ENCODE measurements at regions not wholly inside any gene's neighbourhood (a gene's known extent, or its start where the extent isn't known, plus 50 kb on each side); places are given as distances from the start of the nearest gene placed in this dataset.

GRCh38 chr1:81381881-81382280 lies 418.9 kb upstream of the ADGRL2 start:
- Histone ChIP-seq H3K27me3 (ENCODE audit: control insufficient read depth in 1 of 2, insufficient read depth in 2 of 2, low read length in 2 of 2) (no peaks in the 10 kb centered on the region), H3K9me3 (ENCODE audit: control insufficient read depth in 1 of 2, insufficient read depth in 1 of 2, low read length in 2 of 2) (peaks cover 0 to 15% of the 10 kb centered on the region in 2 experiments), H3K4me1 (ENCODE audit: insufficient read depth, low read length) (no peaks in the 10 kb centered on the region), H3K36me3 (ENCODE audit: insufficient read depth, low read length) (no peaks in the 10 kb centered on the region), H3K4me3 (ENCODE audit: low read length) (no peak overlapping the region), H3K27ac (ENCODE audit: low read depth in 1 of 2, low read length in 2 of 2) (no peak overlapping the region)
- TF ChIP-seq CTCF (IDR thresholded peaks at IDR 0.05) = no peak
- DNase-seq (no peak), ATAC-seq (ENCODE audit: poor library complexity) (no peak)
- no peaks in the 10 kb centered on the region for H3K36me3 Mint-ChIP-seq (ENCODE audit: low read depth)
- H3K4me1 Mint-ChIP-seq (ENCODE audit: low read depth) = no peaks in the 10 kb centered on the region
- H3K27me3 Mint-ChIP-seq = no peaks in the 10 kb centered on the region
- H3K9me3 Mint-ChIP-seq = peaks cover 4% of the 10 kb centered on the region
- intact Hi-C loops (cut with DNase I, micrococcal nuclease) = no loop called here
- ChIA-PET CTCF (no interaction called here), POLR2A (no interaction called here)
- H3K4me3 Mint-ChIP-seq = no peak overlapping the region
- no peak overlapping the region for H3K27ac Mint-ChIP-seq

- DNase-seq (no peak), ATAC-seq (ENCODE audit: poor library complexity) (no peak)
- ChIA-PET CTCF (no interaction called here), POLR2A (no interaction called here)
- no peak overlapping the region for H3K27ac Mint-ChIP-seq
- Histone ChIP-seq H3K4me3 (ENCODE audit: low read length) (no peak overlapping the region), H3K4me1 (ENCODE audit: insufficient read depth, low read length) (no peaks in the 10 kb centered on the region), H3K27me3 (ENCODE audit: control insufficient read depth in 1 of 2, insufficient read depth in 2 of 2, low read length in 2 of 2) (no peaks in the 10 kb centered on the region), H3K36me3 (ENCODE audit: insufficient read depth, low read length) (no peaks in the 10 kb centered on the region), H3K9me3 (ENCODE audit: control insufficient read depth in 1 of 2, insufficient read depth in 1 of 2, low read length in 2 of 2) (peaks cover 0 to 15% of the 10 kb centered on the region in 2 experiments), H3K27ac (ENCODE audit: low read depth in 1 of 2, low read length in 2 of 2) (no peak overlapping the region)
- H3K36me3 Mint-ChIP-seq (ENCODE audit: low read depth) = no peaks in the 10 kb centered on the region
- no peaks in the 10 kb centered on the region for H3K27me3 Mint-ChIP-seq
- TF ChIP-seq CTCF (IDR thresholded peaks at IDR 0.05) = no peak
- intact Hi-C loops (cut with DNase I, micrococcal nuclease) = no loop called here
- H3K4me1 Mint-ChIP-seq (ENCODE audit: low read depth) = no peaks in the 10 kb centered on the region
- H3K4me3 Mint-ChIP-seq = no peak overlapping the region
- H3K9me3 Mint-ChIP-seq = peaks cover 2% of the 10 kb centered on the region
These were observed 420.3 kb upstream of the ADGRL2 start for GRCh38 chr1:81380436-81380835.

- no peak for TF ChIP-seq CTCF (IDR thresholded peaks at IDR 0.05)
- H3K27me3 ChIP-seq (ENCODE audit: control insufficient read depth in 1 of 2, insufficient read depth in 2 of 2, low read length in 2 of 2) = no peaks in the 10 kb centered on the region
- no peaks in the 10 kb centered on the region for H3K4me1 ChIP-seq (ENCODE audit: insufficient read depth, low read length)
- ChIA-PET POLR2A (no interaction called here), CTCF (no interaction called here)
- ATAC-seq (ENCODE audit: poor library complexity) (no peak), DNase-seq (no peak)
- Mint-ChIP-seq H3K36me3 (ENCODE audit: low read depth) (no peaks in the 10 kb centered on the region), H3K27me3 (no peaks in the 10 kb centered on the region), H3K4me1 (ENCODE audit: low read depth) (no peaks in the 10 kb centered on the region), H3K9me3 (peaks cover 2% of the 10 kb centered on the region), H3K27ac (no peak overlapping the region), H3K4me3 (no peak overlapping the region)
- H3K4me3 ChIP-seq (ENCODE audit: low read length) = no peak overlapping the region
- intact Hi-C loops (cut with DNase I, micrococcal nuclease) = no loop called here
- H3K9me3 ChIP-seq (ENCODE audit: control insufficient read depth in 1 of 2, insufficient read depth in 1 of 2, low read length in 2 of 2) = peaks cover 0 to 15% of the 10 kb centered on the region in 2 experiments
- no peaks in the 10 kb centered on the region for H3K36me3 ChIP-seq (ENCODE audit: insufficient read depth, low read length)
- no peak overlapping the region for H3K27ac ChIP-seq (ENCODE audit: low read depth in 1 of 2, low read length in 2 of 2)
These were observed 421.3 kb upstream of the ADGRL2 start for GRCh38 chr1:81379430-81379829.
